Endometrial microvascular endothelial cells (primary cell): ENCODE measurements at regions not wholly inside any gene's neighbourhood (a gene's known extent, or its start where the extent isn't known, plus 50 kb on each side); places are given as distances from the start of the nearest gene placed in this dataset.

Experiments used
- in situ Hi-C: cut with HindIII; loops from 2 replicates; pipeline ENCODE4 v1.10.0; 2017; ENCODE audit warnings: low sequenced_read_pairs, low pct_unique_long_range_greater_than_20kb; ENCODE audit errors: inconsistent ontology term

- in situ Hi-C loops: no loop called here
These were observed 132.6 kb upstream of the IRX4 start for GRCh38 chr5:2015124-2015848.

DNA sequence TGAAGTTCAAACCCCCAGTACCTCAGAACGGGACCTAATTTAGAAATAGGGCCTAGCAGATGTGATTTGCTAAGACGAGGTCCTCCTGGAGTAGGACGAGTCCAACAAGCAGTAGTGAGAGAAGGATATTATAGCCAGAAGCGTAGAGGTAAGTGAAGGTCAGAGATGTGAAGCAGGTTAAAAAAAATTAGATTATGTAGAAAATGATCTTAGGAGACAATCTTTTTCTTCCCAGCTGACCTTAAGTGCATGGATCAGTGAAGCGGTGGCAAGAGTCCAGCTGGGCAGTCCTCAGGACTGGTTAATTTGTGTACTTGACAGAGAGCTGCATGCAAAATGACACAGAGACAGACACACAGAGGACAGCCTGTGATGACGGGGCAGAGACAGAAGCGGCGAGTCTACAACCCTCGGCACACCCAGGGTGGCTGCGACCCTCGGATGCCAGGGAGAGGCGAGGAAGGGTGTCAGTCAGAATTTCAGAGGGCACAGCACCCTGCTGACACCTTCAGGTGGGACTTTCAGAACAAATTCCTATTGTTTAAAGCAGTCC, 131.4 kb upstream of the IRX4 start:
- in situ Hi-C loops: no loop called here

GRCh38 chr5:2013301-2014057, 130.8 kb upstream of the IRX4 start:
- in situ Hi-C loops: no loop called here

- in situ Hi-C loops: no loop called here
These were observed 130.2 kb upstream of the IRX4 start for GRCh38 chr5:2012885-2013284.

DNA sequence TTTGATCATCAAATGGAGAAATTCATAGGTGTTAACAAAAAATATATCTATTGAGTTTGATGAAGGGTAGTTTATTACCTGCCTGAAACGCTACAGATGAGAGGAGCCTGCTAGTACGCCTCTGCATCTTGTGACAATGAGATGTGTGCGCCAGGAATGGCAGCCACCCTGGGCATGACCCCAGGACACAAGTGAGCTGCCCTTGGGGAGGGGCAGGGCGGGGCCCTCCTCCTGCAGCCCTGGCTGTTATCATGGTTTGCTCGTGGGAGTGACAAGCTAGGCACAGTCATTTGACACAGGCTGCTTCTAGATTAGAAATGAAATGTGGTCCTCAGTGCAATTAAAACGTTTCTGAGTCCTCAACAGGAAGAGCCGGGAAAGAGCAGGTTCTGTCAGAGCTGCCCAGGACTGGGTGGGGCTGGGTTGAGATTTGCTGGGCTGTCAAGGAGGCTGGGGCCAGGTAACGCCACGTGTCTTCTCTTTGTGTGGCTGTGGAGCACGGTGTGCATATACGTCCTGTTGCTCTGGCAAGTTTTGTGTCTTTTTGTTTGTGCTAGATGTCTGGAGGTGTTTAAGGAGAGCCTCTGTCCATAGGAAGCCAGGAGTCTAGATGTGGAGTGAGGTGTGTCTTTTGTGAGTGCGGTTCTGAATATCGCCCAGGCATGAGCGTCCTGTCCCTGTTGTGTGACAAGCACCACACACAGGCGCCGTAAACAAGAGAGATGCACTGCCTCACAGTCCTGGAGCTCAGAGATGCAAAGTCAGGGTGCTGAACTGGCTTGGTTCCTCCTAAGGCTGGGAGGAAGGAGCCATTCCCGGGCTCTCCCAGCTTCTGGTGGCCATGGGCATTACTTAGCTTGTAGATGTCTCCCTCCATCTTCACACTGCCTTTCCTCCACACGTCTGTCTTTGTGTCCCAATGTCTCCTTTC, 129.0 kb upstream of the IRX4 start:
- in situ Hi-C loops: no loop called here

DNA sequence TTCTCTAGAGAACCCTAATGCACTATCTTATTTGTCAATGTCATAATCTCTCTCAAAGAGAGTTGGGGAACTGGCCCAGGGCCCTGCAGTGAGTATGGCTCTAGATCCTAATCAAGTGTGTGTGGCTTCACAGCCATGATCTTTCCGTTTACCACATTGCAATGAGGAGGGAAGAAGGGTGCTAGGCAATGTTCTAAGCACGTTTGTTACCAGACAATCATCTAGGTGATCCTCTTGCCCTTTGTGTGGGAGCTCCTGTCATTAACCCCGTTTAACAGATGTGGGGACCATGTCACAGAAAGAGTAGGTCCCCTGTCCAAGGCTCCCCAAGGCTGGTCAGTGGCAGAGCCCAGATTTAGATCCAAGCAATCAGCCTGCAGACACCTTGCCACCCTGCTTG, 128.2 kb upstream of the IRX4 start:
- in situ Hi-C loops: no loop called here

GRCh38 chr5:2009986-2010914, 127.5 kb upstream of the IRX4 start:
- in situ Hi-C loops: no loop called here

DNA sequence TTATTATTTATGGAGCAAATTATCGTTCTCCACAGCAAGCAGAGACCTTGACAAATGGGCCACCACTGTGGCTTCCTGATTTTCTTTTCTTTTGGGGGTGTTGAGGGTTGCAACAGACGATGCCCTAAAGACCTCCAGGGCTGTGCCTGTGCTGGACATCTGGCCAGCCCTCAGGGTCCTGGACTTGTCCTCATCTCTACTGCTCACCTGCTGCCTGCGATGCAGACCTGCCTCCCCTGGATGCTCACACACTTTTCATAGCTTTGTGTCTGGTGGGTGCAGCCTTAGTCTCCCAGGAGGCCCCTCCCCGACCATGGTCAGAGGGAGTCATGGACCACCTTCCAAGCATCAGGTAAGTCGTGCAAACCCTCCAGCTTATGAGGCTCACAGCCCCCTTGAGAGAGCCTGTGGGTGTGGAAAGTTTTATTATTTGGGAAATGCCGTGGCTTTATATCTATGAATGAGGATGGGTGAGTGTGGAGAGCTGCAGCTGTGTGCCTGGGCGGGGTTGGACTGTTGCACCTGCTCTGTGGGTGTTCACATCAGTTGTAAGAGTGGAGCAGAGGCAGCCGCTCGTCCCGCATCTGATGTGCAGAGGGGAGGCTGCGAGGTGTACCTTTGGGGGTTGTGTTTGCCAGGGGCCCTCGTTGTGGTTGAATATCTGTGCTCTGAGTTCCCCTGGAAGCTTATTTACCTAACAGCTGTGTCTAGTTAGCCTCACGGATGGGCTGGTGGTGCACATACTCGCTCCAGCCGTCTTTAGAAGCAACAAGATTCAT, 126.3 kb upstream of the IRX4 start:
- in situ Hi-C loops: no loop called here

DNA sequence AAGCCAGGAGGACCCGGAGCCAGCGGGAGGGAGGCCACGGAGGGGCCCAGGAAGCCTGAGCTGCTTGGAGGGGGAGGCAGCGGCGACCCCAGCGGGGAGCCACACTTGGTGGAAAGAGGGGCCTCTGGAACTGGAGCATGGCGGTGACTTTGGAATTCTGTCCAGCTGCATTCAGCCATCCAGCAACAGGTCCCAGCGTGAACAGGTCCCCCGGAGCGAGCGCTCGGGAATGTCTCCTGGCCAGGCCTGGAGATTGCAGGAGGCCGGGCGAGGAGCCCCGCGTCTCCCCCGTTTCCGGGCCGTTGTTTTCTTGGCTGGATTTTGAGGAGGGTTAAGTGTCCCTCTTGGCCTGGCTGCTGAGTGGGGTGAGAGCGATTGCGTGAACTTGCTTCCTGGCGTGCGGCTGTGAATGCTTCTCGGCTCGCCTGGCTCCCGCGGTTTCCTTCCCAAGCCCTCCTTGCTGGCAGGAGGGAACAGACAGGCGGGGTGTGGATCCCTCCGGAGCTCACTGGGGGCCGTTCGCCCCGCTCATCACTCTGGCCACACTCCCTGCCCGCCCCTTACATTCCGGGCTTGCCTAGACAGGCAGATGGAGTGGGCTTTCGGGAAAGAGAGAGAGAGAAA, 125.3 kb upstream of the IRX4 start:
- in situ Hi-C loops: no loop called here

GRCh38 chr5:2007496-2007877, 124.8 kb upstream of the IRX4 start:
- in situ Hi-C loops: no loop called here

DNA sequence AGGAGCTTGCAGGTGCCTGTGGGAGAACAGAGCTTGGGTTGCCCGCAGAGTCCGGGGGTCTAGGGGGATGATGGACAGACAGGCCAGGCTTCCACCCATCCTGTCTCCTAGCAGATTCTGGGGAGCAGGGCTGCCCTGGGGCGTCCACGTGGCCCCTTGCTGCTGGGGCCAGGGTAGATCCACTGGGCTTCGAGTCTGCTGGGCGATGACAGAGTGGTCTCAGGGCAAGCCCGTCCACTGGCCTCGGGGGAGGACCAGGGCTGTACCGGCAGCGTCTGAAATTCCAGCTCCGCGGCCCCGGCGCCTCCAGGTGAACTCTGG, 124.2 kb upstream of the IRX4 start:
- in situ Hi-C loops: no loop called here

DNA sequence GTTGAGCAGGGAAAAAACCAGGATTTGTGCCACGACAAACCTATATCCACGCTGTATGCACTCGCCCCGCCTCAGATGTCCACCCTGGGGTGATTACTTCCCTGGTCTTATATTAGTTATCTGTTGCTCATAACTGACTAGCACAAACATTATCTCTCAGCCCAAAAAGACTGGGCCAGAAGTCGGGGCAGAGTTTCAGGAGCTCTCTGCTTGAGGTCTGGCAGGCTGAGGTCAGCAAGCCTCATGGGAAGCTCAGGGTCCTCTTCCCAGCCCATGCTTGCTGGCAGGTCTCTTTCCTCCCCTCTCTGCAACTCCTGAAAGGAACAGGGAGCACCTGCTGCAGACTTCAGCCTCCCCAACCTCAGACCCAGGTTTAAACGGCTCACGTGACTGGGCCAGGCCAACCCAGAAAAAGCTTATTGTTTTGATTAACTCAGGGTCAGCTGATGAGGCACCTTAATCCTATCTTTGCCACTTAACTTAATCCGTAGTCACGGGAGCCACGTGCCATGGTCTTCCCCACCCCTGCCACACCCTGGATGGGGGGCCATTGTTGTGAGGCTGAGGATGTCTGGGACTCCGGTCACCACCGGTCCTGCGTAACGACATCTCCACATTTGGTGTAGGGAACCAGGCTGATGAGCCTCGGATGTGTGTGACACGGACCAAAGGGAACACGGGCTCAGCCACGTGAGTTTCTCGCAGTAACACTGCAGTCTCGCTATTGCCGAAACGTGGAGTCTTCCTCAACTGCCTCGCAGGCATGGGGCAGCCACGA, 123.7 kb upstream of the IRX4 start:
- in situ Hi-C loops: no loop called here

- in situ Hi-C loops: no loop called here
These were observed 122.6 kb upstream of the IRX4 start for GRCh38 chr5:2005101-2006041.

- in situ Hi-C loops: no loop called here
These were observed 121.1 kb upstream of the IRX4 start for GRCh38 chr5:2003690-2004365.

GRCh38 chr5:2003206-2003605, 120.5 kb upstream of the IRX4 start:
- in situ Hi-C loops: no loop called here
